K562 (cell line): ENCODE measurements at regions not wholly inside any gene's neighbourhood (a gene's known extent, or its start where the extent isn't known, plus 50 kb on each side); places are given as distances from the start of the nearest gene placed in this dataset.

Experiments used
- ARID2 ChIP-seq: fragments of 450-650 bp; IDR thresholded peaks from 2 replicates; pipeline ENCODE4 v1.6.1; 2017; ENCODE audit warnings: antibody characterized with exemption, mild to moderate bottlenecking
- BRF1 ChIP-seq: IDR thresholded peaks from 3 replicates; pipeline ENCODE4 v1.6.1; 2011; ENCODE audit warnings: borderline replicate concordance, mild to moderate bottlenecking; ENCODE audit not compliant: insufficient read length; ENCODE audit errors: extremely low read depth
- CBX1 ChIP-seq: sonication (generic); IDR thresholded peaks from 2 replicates; pipeline ENCODE4 v1.6.1; 2016; ENCODE audit warnings: antibody characterized with exemption, low read depth, mild to moderate bottlenecking
- CBX3 ChIP-seq, 2 experiments: IDR thresholded peaks; 1 replicate in 1 of 2; 2 replicates in 1 of 2; pipeline ENCODE4 v1.6.1; 2012; ENCODE audit warnings: inconsistent platforms in 2 of 2, low read length in 2 of 2, borderline replicate concordance in 1 of 2, control low read depth in 1 of 2
- CREM ChIP-seq: IDR thresholded peaks from 2 replicates; pipeline ENCODE4 v1.6.1; 2014; ENCODE audit warnings: antibody characterized with exemption, low read depth
- E2F5 ChIP-seq: sonication (generic); formaldehyde crosslinking; IDR thresholded peaks from 2 replicates; pipeline ENCODE4 v1.8.0; 2022; ENCODE audit warnings: mild to moderate bottlenecking, missing genetic modification reagents
- E2F6 ChIP-seq, 2 experiments: IDR thresholded peaks; 2 replicates each; pipeline ENCODE4 v1.6.1; 2011; ENCODE audit warnings: borderline replicate concordance in 1 of 2, control low read depth in 1 of 2, low read depth in 1 of 2, low read length in 1 of 2, mild to moderate bottlenecking in 1 of 2, mixed read lengths in 1 of 2, moderate library complexity in 1 of 2; ENCODE audit not compliant: insufficient read depth in 1 of 2, insufficient read length in 1 of 2, poor library complexity in 1 of 2, severe bottlenecking in 1 of 2; ENCODE audit errors: extremely low read depth in 1 of 2
- ERF ChIP-seq: fragments of 450-650 bp; formaldehyde crosslinking; IDR thresholded peaks from 2 replicates; pipeline ENCODE4 v1.4.0; 2020; ENCODE audit warnings: mild to moderate bottlenecking, mixed read lengths
- FOXK2 ChIP-seq, 2 experiments: fragments of 450-650 bp; IDR thresholded peaks in 1 of 2; conservative IDR thresholded peaks in 1 of 2; 2 replicates each; pipeline ENCODE4 v1.6.1; 2016; ENCODE audit warnings: low read depth in 2 of 2, mild to moderate bottlenecking in 1 of 2
- HDGF ChIP-seq: fragments of 450-650 bp; IDR thresholded peaks from 2 replicates; pipeline ENCODE4 v1.6.1; 2016
- KLF13 ChIP-seq: fragments of 450-650 bp; IDR thresholded peaks from 2 replicates; pipeline ENCODE4 v1.6.1; 2016; ENCODE audit warnings: missing genetic modification characterization, low read depth, mild to moderate bottlenecking, missing compliant biosample characterization, moderate library complexity, borderline replicate concordance
- L3MBTL2 ChIP-seq: fragments of 450-650 bp; IDR thresholded peaks from 2 replicates; pipeline ENCODE4 v1.6.1; 2016; ENCODE audit warnings: mild to moderate bottlenecking, moderate library complexity
- MYBL2 ChIP-seq, 2 experiments: fragments of 450-650 bp in 1 of 2; sonication (generic) in 1 of 2; formaldehyde crosslinking in 1 of 2; IDR thresholded peaks; 2 replicates each; pipeline versions ENCODE4 v1.6.1 to v1.8.1; 2017 to 2022; ENCODE audit warnings: borderline replicate concordance in 1 of 2, inconsistent platforms in 1 of 2, low read depth in 1 of 2, mild to moderate bottlenecking in 1 of 2, missing genetic modification reagents in 1 of 2, moderate library complexity in 1 of 2
- NCOR1 ChIP-seq: fragments of 450-650 bp; IDR thresholded peaks from 2 replicates; pipeline ENCODE4 v1.6.1; 2016; ENCODE audit warnings: mild to moderate bottlenecking, moderate library complexity
- NFRKB ChIP-seq: fragments of 450-650 bp; IDR thresholded peaks from 2 replicates; pipeline ENCODE4 v1.6.1; 2016; ENCODE audit warnings: low read depth
- RBM25 ChIP-seq: fragments of 200-400 bp; formaldehyde crosslinking; IDR thresholded peaks from 2 replicates; pipeline ENCODE4 v1.6.1; 2018; ENCODE audit warnings: low read length, low read depth, moderate library complexity; ENCODE audit not compliant: severe bottlenecking
- RNF2 ChIP-seq: sonication (generic); IDR thresholded peaks from 2 replicates; pipeline ENCODE4 v1.6.1; 2016
- SMARCA5 ChIP-seq: fragments of 450-650 bp; IDR thresholded peaks from 2 replicates; pipeline ENCODE4 v1.6.1; 2016
- SMARCE1 ChIP-seq: fragments of 450-650 bp; IDR thresholded peaks from 2 replicates; pipeline ENCODE4 v1.7.1; 2016; ENCODE audit warnings: mild to moderate bottlenecking
- TOE1 ChIP-seq, 2 experiments: fragments of 450-650 bp in 1 of 2; sonication (generic) in 1 of 2; formaldehyde crosslinking in 1 of 2; IDR thresholded peaks; 2 replicates each; pipeline versions ENCODE4 v1.7.1 to v1.8.0; 2016 to 2022; ENCODE audit warnings: borderline replicate concordance in 2 of 2, mild to moderate bottlenecking in 2 of 2, antibody characterized with exemption in 1 of 2, inconsistent platforms in 1 of 2, low read depth in 1 of 2, missing genetic modification reagents in 1 of 2, moderate library complexity in 1 of 2
- ZBTB7A ChIP-seq: IDR thresholded peaks from 2 replicates; pipeline ENCODE4 v1.6.1; 2011; ENCODE audit warnings: low read depth, mild to moderate bottlenecking, low read length, moderate library complexity, borderline replicate concordance; ENCODE audit not compliant: control insufficient read depth
- ZNF165 ChIP-seq: fragments of 250-450 bp; sonication (Bioruptor Pico); IDR thresholded peaks from 2 replicates; pipeline ENCODE4 v1.4.0; 2020; ENCODE audit warnings: borderline replicate concordance
- ZNF277 ChIP-seq: fragments of 250-450 bp; sonication (Bioruptor Pico); IDR thresholded peaks from 2 replicates; pipeline ENCODE4 v1.8.0; 2022; ENCODE audit warnings: inconsistent platforms, mild to moderate bottlenecking, moderate library complexity, borderline replicate concordance
- ZNF589 ChIP-seq: fragments of 200-800 bp; sonication (Bioruptor generic); IDR thresholded peaks from 2 replicates; pipeline ENCODE4 v1.6.1; 2016; ENCODE audit warnings: low read depth, missing genetic modification characterization, missing compliant biosample characterization
- ZNF778 ChIP-seq: fragments of 450-650 bp; formaldehyde crosslinking; IDR thresholded peaks from 2 replicates; pipeline ENCODE4 v1.4.0; 2020; ENCODE audit warnings: mild to moderate bottlenecking, moderate library complexity
- ZZZ3 ChIP-seq: fragments of 450-650 bp; IDR thresholded peaks from 2 replicates; pipeline ENCODE4 v1.6.1; 2016; ENCODE audit warnings: antibody characterized with exemption, mild to moderate bottlenecking, moderate library complexity

- TF ChIP-seq MYBL2 (IDR thresholded peaks at IDR 0.05; ENCODE audit: low read depth) (no peak), MYBL2 (CRISPR knock-in tag; IDR thresholded peaks at IDR 0.05; ENCODE audit: borderline replicate concordance) (no peak), NCOR1 (0 out of 2 replicates have a peak, but pooled peaks have one; percentile 32), NFRKB (no peak), E2F5 (no peak), ZNF778 (no peak), ERF (CRISPR knock-in tag) (no peak), ZZZ3 (no peak), CREM (no peak), TOE1 (IDR thresholded peaks at IDR 0.05; ENCODE audit: borderline replicate concordance) (no peak), TOE1 (CRISPR knock-in tag; IDR thresholded peaks at IDR 0.05; ENCODE audit: borderline replicate concordance, low read depth) (no peak), FOXK2 (conservative IDR thresholded peaks at IDR 0.05 in 1 of 2, IDR thresholded peaks at IDR 0.05 in 1 of 2; ENCODE audit: low read depth in 2 of 2) (peak; percentile 23 to 65; a peak in 2 of 4 replicates), HDGF (no peak), RBM25 (no peak), ZNF589 (CRISPR knock-in tag) (no peak), ZNF165 (CRISPR knock-in tag) (no peak), BRF1 (no peak), ARID2 (no peak), CBX1 (no peak), SMARCA5 (no peak), SMARCE1 (0 out of 2 replicates have a peak, but pooled peaks have one; percentile 42), CBX3 (IDR thresholded peaks at IDR 0.05; ENCODE audit: borderline replicate concordance in 1 of 2, low read length in 2 of 2) (peak in 1 of 2 experiments; percentile 74; a peak in 1 of 3 replicates), ZBTB7A (no peak), L3MBTL2 (peak; percentile 64), ZNF277 (CRISPR knock-in tag) (no peak), KLF13 (tag) (no peak), E2F6 (IDR thresholded peaks at IDR 0.05; ENCODE audit: borderline replicate concordance in 1 of 2, extremely low read depth in 1 of 2, insufficient read depth in 1 of 2, insufficient read length in 1 of 2, low read depth in 1 of 2, low read length in 1 of 2, poor library complexity in 1 of 2, severe bottlenecking in 1 of 2) (peak; percentile 72 to 95), RNF2 (no peak)
Observed at GRCh38 chr6:15769511-15770018, 106.7 kb upstream of the DTNBP1 start (continued).
